A673 (cell line): ENCODE measurements at regions not wholly inside any gene's neighbourhood (a gene's known extent, or its start where the extent isn't known, plus 50 kb on each side); places are given as distances from the start of the nearest gene placed in this dataset.
A peak's percentile ranks its signal among the peaks of the same experiment; 100 is the strongest.

Source experiments
- BruUV-seq: library from RNA; stranded (reverse); fragments of 400-500 nt; replicated peaks from 2 replicates; lab custom pipeline; 2021; lab: Mats Ljungman, UMichigan
- CTCF ChIA-PET: fragments of 300-600 bp; sonication (Branson Sonifier 250); formaldehyde crosslinking; loops from one replicate; lab custom pipeline; 2022; ENCODE audit warnings: antibody characterized with exemption; lab: Charles Lee
- POLR2A ChIA-PET: fragments of 300-600 bp; sonication (Branson Sonifier 250); formaldehyde crosslinking; loops from one replicate; lab custom pipeline; 2022; ENCODE audit warnings: antibody characterized with exemption; ENCODE audit not compliant: low non-redundant PET; lab: Charles Lee
- DNase-seq: peaks from one replicate; pipeline ENCODE4 v3.0.0-alpha.2; 2015; ENCODE audit warnings: low spot score
- H3K27ac ChIP-seq: fragments of 200-600 bp; sonication (generic); 2 replicates; pipeline ENCODE4 v1.5.1; 2016; ENCODE audit warnings: mixed run types, low read depth, mild to moderate bottlenecking, mixed read lengths, antibody characterized with exemption, low read length; ENCODE audit not compliant: poor library complexity, severe bottlenecking
- H3K27me3 ChIP-seq: fragments of 200-600 bp; sonication (generic); replicated peaks from 2 replicates; pipeline ENCODE4 v1.6.1; 2017; ENCODE audit warnings: mixed run types, low read depth, mild to moderate bottlenecking, mixed read lengths, antibody characterized with exemption, low read length; ENCODE audit not compliant: insufficient read depth, poor library complexity
- H3K36me3 ChIP-seq: fragments of 200-600 bp; sonication (generic); 2 replicates; pipeline ENCODE4 v1.6.1; 2016; ENCODE audit warnings: mixed run types, mild to moderate bottlenecking, mixed read lengths, antibody characterized with exemption, low read length; ENCODE audit not compliant: insufficient read depth, poor library complexity, severe bottlenecking
- H3K4me1 ChIP-seq: fragments of 200-600 bp; sonication (generic); 2 replicates; pipeline ENCODE4 v1.6.1; 2017; ENCODE audit warnings: mixed run types, mild to moderate bottlenecking, mixed read lengths, antibody characterized with exemption, low read length; ENCODE audit not compliant: insufficient read depth, poor library complexity, severe bottlenecking
- H3K4me3 ChIP-seq: fragments of 200-600 bp; sonication (generic); 2 replicates; pipeline ENCODE4 v1.5.1; 2016; ENCODE audit warnings: low read depth, mixed run types, mild to moderate bottlenecking, mixed read lengths, low read length; ENCODE audit not compliant: poor library complexity, severe bottlenecking
- H3K9me3 ChIP-seq: fragments of 200-600 bp; sonication (generic); 2 replicates; pipeline ENCODE4 v1.6.1; 2016; ENCODE audit warnings: mixed run types, low read depth, mild to moderate bottlenecking, mixed read lengths, antibody characterized with exemption, low read length; ENCODE audit not compliant: poor library complexity, severe bottlenecking
- EZH2 ChIP-seq: fragments of 200-600 bp; sonication (generic); IDR thresholded peaks from 2 replicates; pipeline ENCODE4 v1.6.1; 2017; ENCODE audit warnings: borderline replicate concordance, low read depth, mild to moderate bottlenecking, mixed read lengths, antibody characterized with exemption, low read length; ENCODE audit not compliant: poor library complexity, severe bottlenecking
- intact Hi-C: fragments of 100-400 bp; cut with micrococcal nuclease; formaldehyde crosslinking; loops from one replicate; pipeline ENCODE4 v1.10.0; 2022; ENCODE audit not compliant: unreplicated experiment
- TF ChIP-seq, protein P1 (sequence below): fragments of 300-800, 200-600 bp; sonication (generic); conservative IDR thresholded peaks from 2 replicates; pipeline ENCODE4 v1.5.1; 2017; ENCODE audit warnings: low read depth, mild to moderate bottlenecking, antibody characterized with exemption, low read length, moderate library complexity, mixed read lengths

DNA sequence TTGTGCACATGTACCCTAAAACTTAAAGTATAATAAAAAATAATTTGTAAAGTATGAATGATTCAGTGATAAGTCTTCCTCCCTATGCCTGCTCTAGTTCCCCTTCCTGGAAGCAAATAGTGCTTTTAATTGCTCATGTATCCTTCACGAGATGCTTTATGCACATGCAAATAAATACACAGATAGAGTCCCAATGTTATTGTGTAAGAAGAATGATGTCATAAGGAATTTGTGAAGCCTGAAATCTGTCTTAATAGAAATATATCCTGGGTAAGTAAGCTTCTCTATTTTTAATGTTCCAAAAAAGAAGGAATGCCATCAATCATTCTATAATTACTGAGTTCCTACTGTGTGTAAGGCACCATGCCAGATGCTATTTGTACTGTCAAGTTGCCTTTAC lies 157.5 kb upstream of the SLC4A4 start:
- TF ChIP-seq, protein P1, sequence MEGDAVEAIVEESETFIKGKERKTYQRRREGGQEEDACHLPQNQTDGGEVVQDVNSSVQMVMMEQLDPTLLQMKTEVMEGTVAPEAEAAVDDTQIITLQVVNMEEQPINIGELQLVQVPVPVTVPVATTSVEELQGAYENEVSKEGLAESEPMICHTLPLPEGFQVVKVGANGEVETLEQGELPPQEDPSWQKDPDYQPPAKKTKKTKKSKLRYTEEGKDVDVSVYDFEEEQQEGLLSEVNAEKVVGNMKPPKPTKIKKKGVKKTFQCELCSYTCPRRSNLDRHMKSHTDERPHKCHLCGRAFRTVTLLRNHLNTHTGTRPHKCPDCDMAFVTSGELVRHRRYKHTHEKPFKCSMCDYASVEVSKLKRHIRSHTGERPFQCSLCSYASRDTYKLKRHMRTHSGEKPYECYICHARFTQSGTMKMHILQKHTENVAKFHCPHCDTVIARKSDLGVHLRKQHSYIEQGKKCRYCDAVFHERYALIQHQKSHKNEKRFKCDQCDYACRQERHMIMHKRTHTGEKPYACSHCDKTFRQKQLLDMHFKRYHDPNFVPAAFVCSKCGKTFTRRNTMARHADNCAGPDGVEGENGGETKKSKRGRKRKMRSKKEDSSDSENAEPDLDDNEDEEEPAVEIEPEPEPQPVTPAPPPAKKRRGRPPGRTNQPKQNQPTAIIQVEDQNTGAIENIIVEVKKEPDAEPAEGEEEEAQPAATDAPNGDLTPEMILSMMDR, result no peak
- H3K36me3 ChIP-seq, result no peaks in the 10 kb centered on the region
- no peaks in the 10 kb centered on the region for H3K27me3 ChIP-seq
- H3K27ac ChIP-seq, result no peak overlapping the region
- no peaks in the 10 kb centered on the region for H3K4me1 ChIP-seq
- H3K9me3 ChIP-seq, result no peaks in the 10 kb centered on the region
- BruUV-seq, result no TSS peak
- intact Hi-C loops, result loop anchor here (10.0 kb wide), 1 partner anchor 373 kb away; no protein-coding TSS in a partner anchor
- H3K4me3 ChIP-seq, result no peak overlapping the region
- POLR2A ChIA-PET, result no interaction called here
- CTCF ChIA-PET, result no interaction called here
- DNase-seq, result no peak

DNA sequence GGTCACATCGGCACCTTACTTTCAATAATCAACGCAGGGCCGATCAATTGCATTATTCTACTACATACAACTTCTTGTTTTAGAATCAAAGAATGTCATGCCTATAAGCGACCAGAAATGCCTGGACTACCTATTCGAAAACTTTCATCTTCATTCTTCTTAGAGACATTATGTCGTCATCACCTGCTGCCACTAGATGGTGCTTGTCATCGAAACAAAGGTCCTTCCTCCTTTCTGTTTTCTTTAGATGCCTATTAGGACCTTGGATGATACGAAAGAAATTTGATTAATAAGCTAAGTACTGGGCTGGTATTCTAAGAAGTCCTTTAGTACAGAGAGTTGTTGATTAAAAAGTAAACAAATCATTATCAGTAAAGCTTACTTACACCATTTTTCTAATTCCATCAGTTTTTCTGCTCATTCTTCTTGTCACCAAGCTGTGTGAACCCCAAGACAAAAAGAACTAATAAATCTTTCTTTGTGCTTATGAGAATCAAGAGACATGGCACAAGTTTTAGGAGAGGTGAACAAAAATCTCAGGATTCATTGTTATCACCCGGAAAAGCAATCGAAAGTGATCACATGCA lies 154.5 kb upstream of the SLC4A4 start:
- H3K9me3 ChIP-seq, result no peaks in the 10 kb centered on the region
- H3K4me1 ChIP-seq, result no peaks in the 10 kb centered on the region
- intact Hi-C loops, result loop anchor here (10.0 kb wide), 1 partner anchor 371 kb away; no protein-coding TSS in a partner anchor
- no TSS peak for BruUV-seq
- ChIA-PET CTCF (interaction anchor here (0.6 kb wide), 1 partner anchor 52 kb away, joined by 9 read pairs; no protein-coding TSS in a partner anchor), POLR2A (no interaction called here)
- no peaks in the 10 kb centered on the region for H3K36me3 ChIP-seq
- TF ChIP-seq, protein P1, result peak; percentile 61
- TF ChIP-seq EZH2, result no peak
- no peak overlapping the region for H3K27ac ChIP-seq
- peaks cover 5% of the 10 kb centered on the region for H3K27me3 ChIP-seq
- H3K4me3 ChIP-seq, result no peak overlapping the region
- DNase-seq, result peak; percentile 55

- H3K27ac ChIP-seq, result no peak overlapping the region
- peaks cover 5% of the 10 kb centered on the region for H3K27me3 ChIP-seq
- intact Hi-C loops, result loop anchor here (5.0 to 10.0 kb wide), 2 partner anchors 370 to 527 kb away; no protein-coding TSS in a partner anchor
- no peaks in the 10 kb centered on the region for H3K4me1 ChIP-seq
- BruUV-seq, result no TSS peak
- H3K36me3 ChIP-seq, result no peaks in the 10 kb centered on the region
- no peak for TF ChIP-seq EZH2
- TF ChIP-seq, protein P1, result no peak
- no peak overlapping the region for H3K4me3 ChIP-seq
- DNase-seq, result no peak
- H3K9me3 ChIP-seq, result no peaks in the 10 kb centered on the region
- ChIA-PET CTCF (interaction anchor here (0.6 kb wide), 1 partner anchor 51 kb away, joined by 9 read pairs; no protein-coding TSS in a partner anchor), POLR2A (no interaction called here)
Measured at GRCh38 chr4:71185037-71185436, 153.8 kb upstream of the SLC4A4 start.
